Endothelial cell of umbilical vein (primary cell): ENCODE measurements at regions not wholly inside any gene's neighbourhood (a gene's known extent, or its start where the extent isn't known, plus 50 kb on each side); places are given as distances from the start of the nearest gene placed in this dataset.

Experiments
- BruUV-seq: library from RNA; stranded (reverse); fragments of 400-500 nt; replicated peaks from 2 replicates; lab custom pipeline; 2021; lab: Mats Ljungman, UMichigan
- CTCF ChIA-PET: fragments of 300-600, 350-600 bp; sonication (Branson Sonifier 250); formaldehyde crosslinking; loops from one replicate; lab custom pipeline; 2021; ENCODE audit warnings: antibody characterized with exemption, inconsistent platforms; lab: Charles Lee
- POLR2A ChIA-PET: fragments of 300-600, 350-600 bp; sonication (Branson Sonifier 250); formaldehyde crosslinking; loops from one replicate; lab custom pipeline; 2021; ENCODE audit warnings: antibody characterized with exemption, inconsistent platforms; lab: Charles Lee
- DNase-seq: peaks from one replicate; pipeline ENCODE4 v3.0.0-alpha.2; 2011; ENCODE audit warnings: low read depth, low spot score
- FAIRE-seq: peaks from 2 replicates; lab custom pipeline; 2011; peaks lifted over from hg19 to GRCh38; lab: Jason Lieb, UNC
- H2AFZ ChIP-seq: 2 replicates; pipeline ENCODE4 v1.6.0; 2012; ENCODE audit warnings: low read depth, low read length, control low read depth, inconsistent platforms
- H3K27ac ChIP-seq: 2 replicates; pipeline ENCODE4 v1.5.1; 2011; ENCODE audit warnings: low read depth, mild to moderate bottlenecking, control low read depth, low read length, moderate library complexity; ENCODE audit not compliant: insufficient read depth
- H3K27me3 ChIP-seq, 2 experiments: 2 replicates each; pipeline versions ENCODE4 v1.6.0 to v1.6.1; 2011; ENCODE audit warnings: low read length in 2 of 2, mixed read lengths in 1 of 2; ENCODE audit not compliant: control insufficient read depth in 2 of 2, insufficient read depth in 2 of 2
- H3K36me3 ChIP-seq, 2 experiments: 2 replicates in 1 of 2; 3 replicates in 1 of 2; pipeline ENCODE4 v1.5.1; 2011; ENCODE audit warnings: low read length in 2 of 2, mild to moderate bottlenecking in 1 of 2, moderate library complexity in 1 of 2; ENCODE audit not compliant: control insufficient read depth in 2 of 2, insufficient read depth in 2 of 2; ENCODE audit errors: extremely low read depth in 1 of 2
- H3K4me1 ChIP-seq: 3 replicates; pipeline ENCODE4 v1.5.1; 2011; ENCODE audit warnings: mild to moderate bottlenecking, low read length; ENCODE audit not compliant: control insufficient read depth, insufficient read depth; ENCODE audit errors: extremely low read depth
- H3K4me2 ChIP-seq: 2 replicates; pipeline ENCODE4 v1.6.1; 2011; ENCODE audit warnings: low read length, control low read depth, mixed read lengths; ENCODE audit not compliant: insufficient read depth
- H3K4me3 ChIP-seq, 3 experiments: fragments of 200-600 bp in 1 of 3; sonication (generic), shearing (Covaris generic) in 1 of 3; replicated peaks in 1 of 3; 2 replicates each; pipeline ENCODE4 v1.5.1; 2011 to 2016; ENCODE audit warnings: control low read depth in 3 of 3, low read length in 3 of 3, mild to moderate bottlenecking in 2 of 3, inconsistent platforms in 1 of 3, low read depth in 1 of 3, moderate library complexity in 1 of 3; ENCODE audit not compliant: insufficient read depth in 1 of 3
- H3K79me2 ChIP-seq: 2 replicates; pipeline ENCODE4 v1.6.0; 2012; ENCODE audit warnings: low read length, inconsistent platforms; ENCODE audit not compliant: control insufficient read depth, insufficient read depth
- H3K9ac ChIP-seq: replicated peaks from 2 replicates; pipeline ENCODE3; 2011; ENCODE audit warnings: low read length, control low read depth; ENCODE audit not compliant: insufficient read depth; ENCODE audit errors: extremely low read depth
- H3K9me1 ChIP-seq: replicated peaks from 3 replicates; pipeline ENCODE4 v1.6.0; 2011; ENCODE audit warnings: mild to moderate bottlenecking, low read length; ENCODE audit not compliant: control insufficient read depth, insufficient read depth; ENCODE audit errors: extremely low read depth
- H3K9me3 ChIP-seq: replicated peaks from 2 replicates; pipeline ENCODE4 v1.5.1; 2012; ENCODE audit warnings: low read length, inconsistent platforms; ENCODE audit not compliant: control insufficient read depth, insufficient read depth
- H4K20me1 ChIP-seq: replicated peaks from 2 replicates; pipeline ENCODE3; 2011; ENCODE audit warnings: mild to moderate bottlenecking, low read length; ENCODE audit not compliant: control insufficient read depth, insufficient read depth; ENCODE audit errors: extremely low read depth
- CTCF ChIP-seq, 2 donors: IDR thresholded peaks; 1 replicate in 1 of 2; 2 replicates in 1 of 2; pipeline ENCODE4 v1.5.1; 2011; ENCODE audit warnings: low read length in 2 of 2, mild to moderate bottlenecking in 2 of 2, moderate library complexity in 2 of 2, control low read depth in 1 of 2, inconsistent platforms in 1 of 2, low read depth in 1 of 2; ENCODE audit not compliant: insufficient read depth in 1 of 2; ENCODE audit errors: extremely low read depth in 1 of 2
- FOS ChIP-seq: IDR thresholded peaks from 2 replicates; pipeline ENCODE4 v1.6.1; 2011; ENCODE audit warnings: mild to moderate bottlenecking, low read length, moderate library complexity, borderline replicate concordance; ENCODE audit not compliant: insufficient read depth
- JUN ChIP-seq: IDR thresholded peaks from 2 replicates; pipeline ENCODE4 v1.6.1; 2011; ENCODE audit warnings: borderline replicate concordance, low read depth; ENCODE audit not compliant: insufficient read length, insufficient read depth
- MAX ChIP-seq: IDR thresholded peaks from 2 replicates; pipeline ENCODE4 v1.6.1; 2011; ENCODE audit not compliant: insufficient read depth, insufficient read length
- POLR2A ChIP-seq: IDR thresholded peaks from 2 replicates; pipeline ENCODE4 v1.6.1; 2012; ENCODE audit warnings: low read depth, mild to moderate bottlenecking, control low read depth, low read length
- dilution Hi-C: fragments of 300-500 bp; cut with MboI; formaldehyde crosslinking; loops from one replicate; pipeline ENCODE4 v1.15.0; 2019; ENCODE audit warnings: low sequenced_read_pairs; ENCODE audit not compliant: extremely low pct_ligation_motif_present
- intact Hi-C: fragments of 100-400 bp; cut with micrococcal nuclease; formaldehyde crosslinking; loops from one replicate; pipeline ENCODE4 v1.10.0; 2022

GRCh38 chr20:62530643-62531032 is 54.8 kb upstream of the GATA5 start:
- Histone ChIP-seq H3K4me3 (no peak overlapping the region), H3K9me3 (no peaks in the 10 kb centered on the region), H3K9me1 (no peaks in the 10 kb centered on the region), H3K4me1 (no peaks in the 10 kb centered on the region), H3K4me2 (no peak overlapping the region), H3K27ac (no peak overlapping the region), H3K9ac (no peak overlapping the region), H4K20me1 (no peaks in the 10 kb centered on the region), H3K79me2 (no peaks in the 10 kb centered on the region), H2AFZ (no peak overlapping the region), H3K27me3 (no peaks in the 10 kb centered on the region), H3K36me3 (no peaks in the 10 kb centered on the region)
- FAIRE-seq: no peak
- TF ChIP-seq CTCF (IDR thresholded peaks at IDR 0.05; ENCODE audit: extremely low read depth in 1 of 2, insufficient read depth in 1 of 2, low read depth in 1 of 2, low read length in 2 of 2): no peak
- no peak for TF ChIP-seq POLR2A
- TF ChIP-seq FOS: no peak
- TF ChIP-seq JUN: no peak
- no peak for TF ChIP-seq MAX
- BruUV-seq: no TSS peak
- intact Hi-C loops (no loop called here), dilution Hi-C loops (no loop called here)
- DNase-seq: no peak
- CTCF ChIA-PET: interaction anchor here (1.4 kb wide), 1 partner anchor 9 kb away, joined by 5 read pairs; no protein-coding TSS in a partner anchor
- POLR2A ChIA-PET: no interaction called here
